HG03432 (cell line): ENCODE measurements at regions not wholly inside any gene's neighbourhood (a gene's known extent, or its start where the extent isn't known, plus 50 kb on each side); places are given as distances from the start of the nearest gene placed in this dataset.

Experiments used
- ATAC-seq: cut with Tn5 transposase; IDR thresholded peaks from one replicate; pipeline ENCODE4 v1.9.1; 2021; ENCODE audit warnings: mild to moderate bottlenecking, moderate library complexity; ENCODE audit not compliant: unreplicated experiment

GRCh38 chr21:20551939-20552338 lies 446.3 kb upstream of the NCAM2 start:
- ATAC-seq = no peak

GRCh38 chr21:20554785-20555184 lies 443.4 kb upstream of the NCAM2 start:
- no peak for ATAC-seq

GRCh38 chr21:20570824-20571232 lies 427.4 kb upstream of the NCAM2 start:
- no peak for ATAC-seq

- no peak for ATAC-seq
Observed at GRCh38 chr21:20572582-20572981, 425.6 kb upstream of the NCAM2 start.

- no peak for ATAC-seq
Observed at GRCh38 chr21:20581361-20581760, 416.8 kb upstream of the NCAM2 start.

- no peak for ATAC-seq
Observed at GRCh38 chr21:20591284-20591683, 406.9 kb upstream of the NCAM2 start.

GRCh38 chr21:20592463-20592862 lies 405.7 kb upstream of the NCAM2 start:
- no peak for ATAC-seq

- no peak for ATAC-seq
Observed at GRCh38 chr21:20603236-20603635, 395.0 kb upstream of the NCAM2 start.

GRCh38 chr21:20611008-20611407 lies 387.2 kb upstream of the NCAM2 start:
- ATAC-seq = no peak

- ATAC-seq = no peak
Observed at GRCh38 chr21:20613654-20614053, 384.6 kb upstream of the NCAM2 start.

- ATAC-seq = no peak
Observed at GRCh38 chr21:20617130-20617529, 381.1 kb upstream of the NCAM2 start.

GRCh38 chr21:20618878-20619277 lies 379.3 kb upstream of the NCAM2 start:
- no peak for ATAC-seq

GRCh38 chr21:20627594-20627993 lies 370.6 kb upstream of the NCAM2 start:
- no peak for ATAC-seq

- ATAC-seq = no peak
Observed at GRCh38 chr21:20631633-20632032, 366.6 kb upstream of the NCAM2 start.

GRCh38 chr21:20639026-20639425 lies 359.2 kb upstream of the NCAM2 start:
- no peak for ATAC-seq

GRCh38 chr21:20641241-20641640 lies 357.0 kb upstream of the NCAM2 start:
- ATAC-seq = no peak

GRCh38 chr21:20642681-20643080 lies 355.5 kb upstream of the NCAM2 start:
- no peak for ATAC-seq

GRCh38 chr21:20644552-20644951 lies 353.7 kb upstream of the NCAM2 start:
- ATAC-seq = no peak

- ATAC-seq = no peak
Observed at GRCh38 chr21:20645344-20645743, 352.9 kb upstream of the NCAM2 start.

- ATAC-seq = no peak
Observed at GRCh38 chr21:20646431-20647165, 351.6 kb upstream of the NCAM2 start.

GRCh38 chr21:20647607-20648006 lies 350.6 kb upstream of the NCAM2 start:
- no peak for ATAC-seq

GRCh38 chr21:20649231-20649630 lies 349.0 kb upstream of the NCAM2 start:
- no peak for ATAC-seq

- no peak for ATAC-seq
Observed at GRCh38 chr21:20652846-20653245, 345.4 kb upstream of the NCAM2 start.
